Epithelial cell of proximal tubule (primary cell): ENCODE measurements at regions not wholly inside any gene's neighbourhood (a gene's known extent, or its start where the extent isn't known, plus 50 kb on each side); places are given as distances from the start of the nearest gene placed in this dataset.

Experiments
- DNase-seq: peaks from one replicate; pipeline ENCODE4 v3.0.0-alpha.2; 2011; ENCODE audit warnings: low read depth
- H3K4me3 ChIP-seq: 2 replicates; pipeline ENCODE4 v1.5.1; 2011; ENCODE audit warnings: low read depth, mild to moderate bottlenecking, low read length
- TF ChIP-seq, protein P1 (sequence below): conservative IDR thresholded peaks from 2 replicates; pipeline ENCODE4 v1.5.1; 2012; ENCODE audit warnings: low read depth, mild to moderate bottlenecking, low read length

DNA sequence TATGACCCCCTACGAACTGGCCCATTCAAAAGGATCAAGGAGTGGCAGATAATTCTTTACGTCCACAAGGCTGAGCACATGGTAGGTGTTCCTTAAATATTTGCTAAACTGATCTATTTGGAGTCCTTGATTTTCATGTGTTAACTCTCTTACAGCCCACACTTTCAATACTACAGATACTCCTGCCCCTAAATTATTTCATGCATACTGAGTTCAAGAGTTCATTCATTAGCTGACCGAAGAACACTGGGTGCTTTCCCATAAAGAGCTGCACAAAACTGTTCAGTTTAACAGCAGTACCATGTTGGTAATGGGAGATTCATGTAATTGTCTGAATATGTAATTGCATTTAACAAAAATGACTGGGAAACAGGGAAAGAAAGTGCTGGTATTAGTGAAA is 170.5 kb upstream of the ADO start:
- DNase-seq = no peak
- H3K4me3 ChIP-seq = no peak overlapping the region
- TF ChIP-seq, protein P1, sequence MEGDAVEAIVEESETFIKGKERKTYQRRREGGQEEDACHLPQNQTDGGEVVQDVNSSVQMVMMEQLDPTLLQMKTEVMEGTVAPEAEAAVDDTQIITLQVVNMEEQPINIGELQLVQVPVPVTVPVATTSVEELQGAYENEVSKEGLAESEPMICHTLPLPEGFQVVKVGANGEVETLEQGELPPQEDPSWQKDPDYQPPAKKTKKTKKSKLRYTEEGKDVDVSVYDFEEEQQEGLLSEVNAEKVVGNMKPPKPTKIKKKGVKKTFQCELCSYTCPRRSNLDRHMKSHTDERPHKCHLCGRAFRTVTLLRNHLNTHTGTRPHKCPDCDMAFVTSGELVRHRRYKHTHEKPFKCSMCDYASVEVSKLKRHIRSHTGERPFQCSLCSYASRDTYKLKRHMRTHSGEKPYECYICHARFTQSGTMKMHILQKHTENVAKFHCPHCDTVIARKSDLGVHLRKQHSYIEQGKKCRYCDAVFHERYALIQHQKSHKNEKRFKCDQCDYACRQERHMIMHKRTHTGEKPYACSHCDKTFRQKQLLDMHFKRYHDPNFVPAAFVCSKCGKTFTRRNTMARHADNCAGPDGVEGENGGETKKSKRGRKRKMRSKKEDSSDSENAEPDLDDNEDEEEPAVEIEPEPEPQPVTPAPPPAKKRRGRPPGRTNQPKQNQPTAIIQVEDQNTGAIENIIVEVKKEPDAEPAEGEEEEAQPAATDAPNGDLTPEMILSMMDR = no peak

DNA sequence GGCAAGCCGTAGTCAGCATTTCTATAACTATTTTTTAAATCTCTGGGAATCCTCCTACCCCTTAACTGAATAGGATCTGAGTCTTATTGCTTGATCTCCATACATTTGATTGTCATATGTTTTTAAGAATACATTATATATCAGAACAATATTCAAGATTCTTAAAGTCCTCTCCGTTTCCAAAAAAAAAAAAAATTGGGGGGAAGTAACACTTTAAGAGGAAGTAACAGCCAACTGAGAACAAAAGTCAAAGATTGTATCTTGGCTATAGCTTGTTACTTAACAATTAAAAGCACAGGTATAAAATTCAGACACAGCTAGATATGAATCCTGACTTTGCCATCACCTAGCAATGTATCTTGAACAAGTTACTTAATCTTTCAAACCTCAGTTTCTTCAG is 169.9 kb upstream of the ADO start:
- H3K4me3 ChIP-seq = no peak overlapping the region
- DNase-seq = no peak
- TF ChIP-seq, protein P1 = no peak

DNA sequence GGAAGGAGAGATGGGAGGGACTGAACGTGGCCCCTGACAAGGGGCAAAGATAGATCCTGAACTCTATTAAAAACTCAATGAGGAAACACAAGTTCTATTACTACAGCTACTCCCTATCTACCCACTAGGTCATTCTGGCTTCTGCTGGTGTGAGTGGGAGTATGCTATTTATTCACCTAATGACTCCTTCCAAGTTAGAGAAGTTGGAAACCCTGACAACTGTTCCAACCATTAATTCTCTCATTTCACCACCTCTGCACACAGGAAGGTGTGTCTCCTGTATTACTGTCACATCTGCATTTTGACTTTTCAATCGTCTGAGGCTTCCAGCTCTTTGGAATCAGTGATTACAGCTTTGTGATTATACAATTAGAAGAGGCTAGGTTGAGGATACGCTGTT is 169.4 kb upstream of the ADO start:
- TF ChIP-seq, protein P1 = no peak
- H3K4me3 ChIP-seq = no peak overlapping the region
- no peak for DNase-seq

DNA sequence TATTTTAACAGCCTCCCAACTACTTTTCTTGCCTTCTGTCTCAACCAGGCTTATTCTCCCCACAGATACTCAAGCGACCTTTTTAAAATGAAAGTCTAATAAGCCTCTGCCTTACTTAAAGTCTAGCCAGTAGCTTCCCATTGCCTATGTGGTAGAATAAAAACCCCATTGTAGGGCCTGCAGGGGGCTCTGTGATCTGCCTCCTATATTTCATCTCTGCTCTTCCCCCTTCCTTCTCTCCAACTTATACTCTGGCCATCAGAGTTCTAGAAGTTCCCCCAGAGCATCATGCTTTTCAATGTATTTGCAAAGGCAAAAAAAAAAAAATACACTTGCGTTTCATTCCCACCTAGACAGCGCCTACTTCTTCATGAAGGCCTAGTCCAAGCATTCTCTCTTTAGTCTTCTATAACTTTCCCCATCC is 167.7 kb upstream of the ADO start:
- no peak for DNase-seq
- TF ChIP-seq, protein P1 = peak; percentile 11
- no peak overlapping the region for H3K4me3 ChIP-seq

DNA sequence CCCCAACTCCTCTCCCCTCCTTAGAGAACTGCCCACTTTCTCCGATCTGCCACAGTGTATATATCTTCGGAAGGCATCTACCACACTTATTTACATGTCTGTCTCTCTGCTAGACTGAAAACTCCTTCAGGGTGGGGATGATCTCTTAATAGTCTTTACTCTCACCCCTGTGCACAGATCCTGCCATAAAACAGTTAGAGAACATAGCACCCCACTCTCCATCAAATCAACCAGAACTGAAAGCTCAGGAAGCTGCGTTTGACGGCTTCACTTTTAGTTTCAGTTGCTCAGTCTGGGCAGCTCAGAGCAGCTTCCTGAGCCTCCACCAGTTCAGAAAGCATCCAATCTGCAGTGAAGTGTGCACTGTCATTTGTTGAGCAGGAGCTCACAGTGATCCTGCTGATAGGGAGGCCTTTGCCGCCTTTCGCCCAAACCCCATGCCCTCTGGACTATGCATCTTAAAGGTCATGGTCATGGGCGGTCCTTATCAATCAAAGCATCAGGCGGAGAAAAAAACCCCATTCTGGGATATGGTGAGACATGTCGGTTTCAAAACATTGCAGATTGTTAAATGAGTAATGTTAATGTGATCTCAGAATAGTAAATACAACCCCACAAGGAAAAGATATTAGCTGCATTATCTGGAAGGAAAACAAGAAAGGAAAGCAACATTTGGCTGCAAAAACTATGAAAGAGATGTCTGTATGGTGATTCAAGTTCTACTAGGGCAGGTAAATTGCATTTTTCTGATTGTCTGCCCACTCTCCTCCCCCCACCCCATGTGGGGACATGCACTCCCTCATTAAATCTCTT is 167.1 kb upstream of the ADO start:
- no peak for DNase-seq
- TF ChIP-seq, protein P1 = no peak
- no peak overlapping the region for H3K4me3 ChIP-seq

DNA sequence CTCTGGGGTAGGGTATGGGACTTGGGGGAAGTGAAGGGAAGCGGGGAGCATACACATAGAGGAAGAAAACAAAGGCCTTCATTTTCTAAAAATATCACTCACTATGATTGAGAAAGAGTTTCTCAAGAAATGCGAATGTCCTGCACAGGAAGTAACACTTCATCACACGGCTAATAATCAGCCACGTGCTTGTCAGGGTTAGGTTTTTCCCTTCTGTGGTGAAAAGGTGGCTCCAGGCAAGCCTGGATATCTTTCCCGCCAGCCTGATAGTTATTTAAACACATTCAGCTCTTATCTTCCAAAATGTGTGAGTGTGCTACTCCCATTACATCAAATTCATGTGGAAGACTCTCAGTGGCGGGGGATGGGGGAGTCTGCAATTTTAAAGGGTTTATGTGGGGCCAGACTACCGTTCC is 166.4 kb upstream of the ADO start:
- TF ChIP-seq, protein P1 = no peak
- no peak for DNase-seq
- H3K4me3 ChIP-seq = no peak overlapping the region

DNA sequence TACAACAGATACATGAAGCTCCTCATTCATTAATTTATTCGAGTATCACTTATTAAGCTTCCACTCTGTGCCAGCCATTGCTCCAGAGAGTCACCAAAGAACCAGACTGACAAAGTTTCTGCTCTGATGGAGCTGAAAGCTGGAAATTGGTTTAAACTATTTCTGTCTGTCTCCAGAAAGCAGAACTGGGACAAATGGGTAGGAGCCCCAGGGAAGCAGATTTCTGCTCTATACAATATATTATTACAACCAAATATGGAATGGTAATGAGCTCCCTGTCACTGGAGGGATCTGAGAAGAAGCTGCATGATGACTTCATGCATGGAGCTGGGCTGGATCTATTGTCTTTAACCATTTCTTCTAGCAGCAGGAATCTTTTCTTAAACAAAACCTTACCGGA is 165.4 kb upstream of the ADO start:
- H3K4me3 ChIP-seq = no peak overlapping the region
- TF ChIP-seq, protein P1 = no peak

More for the DNA sequence above, 165.4 kb upstream of the ADO start:
- DNase-seq = no peak
